ENCODE measurements at regions not wholly inside any gene's neighbourhood (a gene's known extent, or its start where the extent isn't known, plus 50 kb on each side); places are given as distances from the start of the nearest gene placed in this dataset.

- Histone ChIP-seq H3K9me3 (ENCODE audit: control insufficient read depth, insufficient read depth, low read depth, low read length) (no peaks in the 10 kb centered on the region), H3K27ac (ENCODE audit: low read length) (no peak overlapping the region), H3K36me3 (ENCODE audit: control insufficient read depth, insufficient read depth, low read length) (no peaks in the 10 kb centered on the region), H3K4me3 (ENCODE audit: low read depth in 2 of 2, low read length in 2 of 2) (no peak overlapping the region), H3K4me1 (ENCODE audit: control insufficient read depth, insufficient read depth, low read length) (no peaks in the 10 kb centered on the region), H3K27me3 (ENCODE audit: control insufficient read depth, insufficient read depth, low read length) (no peaks in the 10 kb centered on the region)
- TF ChIP-seq, protein P1, sequence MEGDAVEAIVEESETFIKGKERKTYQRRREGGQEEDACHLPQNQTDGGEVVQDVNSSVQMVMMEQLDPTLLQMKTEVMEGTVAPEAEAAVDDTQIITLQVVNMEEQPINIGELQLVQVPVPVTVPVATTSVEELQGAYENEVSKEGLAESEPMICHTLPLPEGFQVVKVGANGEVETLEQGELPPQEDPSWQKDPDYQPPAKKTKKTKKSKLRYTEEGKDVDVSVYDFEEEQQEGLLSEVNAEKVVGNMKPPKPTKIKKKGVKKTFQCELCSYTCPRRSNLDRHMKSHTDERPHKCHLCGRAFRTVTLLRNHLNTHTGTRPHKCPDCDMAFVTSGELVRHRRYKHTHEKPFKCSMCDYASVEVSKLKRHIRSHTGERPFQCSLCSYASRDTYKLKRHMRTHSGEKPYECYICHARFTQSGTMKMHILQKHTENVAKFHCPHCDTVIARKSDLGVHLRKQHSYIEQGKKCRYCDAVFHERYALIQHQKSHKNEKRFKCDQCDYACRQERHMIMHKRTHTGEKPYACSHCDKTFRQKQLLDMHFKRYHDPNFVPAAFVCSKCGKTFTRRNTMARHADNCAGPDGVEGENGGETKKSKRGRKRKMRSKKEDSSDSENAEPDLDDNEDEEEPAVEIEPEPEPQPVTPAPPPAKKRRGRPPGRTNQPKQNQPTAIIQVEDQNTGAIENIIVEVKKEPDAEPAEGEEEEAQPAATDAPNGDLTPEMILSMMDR (IDR thresholded peaks at IDR 0.05): no peak
- no peak for TF ChIP-seq SIN3A (IDR thresholded peaks at IDR 0.05; ENCODE audit: borderline replicate concordance, insufficient read depth, low read depth, low read length)
- TF ChIP-seq POLR2AphosphoS5 (IDR thresholded peaks at IDR 0.05; ENCODE audit: low read depth, low read length): no peak
- TF ChIP-seq REST (IDR thresholded peaks at IDR 0.05; ENCODE audit: insufficient read depth in 1 of 2, low read depth in 2 of 2, low read length in 1 of 2): no peak
- no peak for TF ChIP-seq TCF7L2 (IDR thresholded peaks at IDR 0.05; ENCODE audit: low read depth, low read length)
- intact Hi-C loops (cut with micrococcal nuclease; ENCODE audit: unreplicated experiment): no loop called here
- ChIA-PET POLR2A (no interaction called here), CTCF (no interaction called here)
- BruUV-seq (replicated peaks): no TSS peak
- no peak for ATAC-seq
- no peak for DNase-seq (ENCODE audit: low read depth, low spot score)
- in situ Hi-C loops (cut with HindIII; ENCODE audit: low pct_unique_long_range_greater_than_20kb, low sequenced_read_pairs): no loop called here
These were observed 446.3 kb upstream of the FSTL5 start for GRCh38 chr4:162610116-162610515.

- TF ChIP-seq, protein P1 (IDR thresholded peaks at IDR 0.05): no peak
- TF ChIP-seq SIN3A (IDR thresholded peaks at IDR 0.05; ENCODE audit: borderline replicate concordance, insufficient read depth, low read depth, low read length) (no peak), REST (IDR thresholded peaks at IDR 0.05; ENCODE audit: insufficient read depth in 1 of 2, low read depth in 2 of 2, low read length in 1 of 2) (no peak)
- Histone ChIP-seq H3K4me3 (ENCODE audit: low read depth in 2 of 2, low read length in 2 of 2) (no peak overlapping the region), H3K4me1 (ENCODE audit: control insufficient read depth, insufficient read depth, low read length) (no peaks in the 10 kb centered on the region), H3K36me3 (ENCODE audit: control insufficient read depth, insufficient read depth, low read length) (no peaks in the 10 kb centered on the region), H3K27ac (ENCODE audit: low read length) (no peak overlapping the region), H3K27me3 (ENCODE audit: control insufficient read depth, insufficient read depth, low read length) (no peaks in the 10 kb centered on the region), H3K9me3 (ENCODE audit: control insufficient read depth, insufficient read depth, low read depth, low read length) (no peaks in the 10 kb centered on the region)
- DNase-seq (ENCODE audit: low read depth, low spot score): no peak
- no TSS peak for BruUV-seq (replicated peaks)
- intact Hi-C loops (cut with micrococcal nuclease; ENCODE audit: unreplicated experiment): no loop called here
- ATAC-seq: no peak
- in situ Hi-C loops (cut with HindIII; ENCODE audit: low pct_unique_long_range_greater_than_20kb, low sequenced_read_pairs): no loop called here
- CTCF ChIA-PET: no interaction called here
- POLR2A ChIA-PET: no interaction called here
These were observed 422.5 kb upstream of the FSTL5 start for GRCh38 chr4:162586266-162586665.

Data from Panc1 (cell line).